ENCODE measurements at regions not wholly inside any gene's neighbourhood (a gene's known extent, or its start where the extent isn't known, plus 50 kb on each side); places are given as distances from the start of the nearest gene placed in this dataset.

GRCh38 chr5:74027732-74028338 lies 401.8 kb downstream of the ARHGEF28 start:
- TF ChIP-seq CTCF (IDR thresholded peaks at IDR 0.05; ENCODE audit: low read depth, low read length): no peak
- Histone ChIP-seq H3K36me3 (no peaks in the 10 kb centered on the region), H3K4me3 (no peak overlapping the region), H3K4me1 (ENCODE audit: low read depth) (no peaks in the 10 kb centered on the region), H3K9me3 (ENCODE audit: low read depth) (no peaks in the 10 kb centered on the region), H3K27me3 (no peaks in the 10 kb centered on the region), H3K27ac (no peak overlapping the region)
- no peak for DNase-seq (ENCODE audit: low read depth in 1 of 2, low spot score in 1 of 2)

GRCh38 chr5:74026310-74026709 lies 400.3 kb downstream of the ARHGEF28 start:
- Histone ChIP-seq H3K4me1 (ENCODE audit: low read depth) (no peaks in the 10 kb centered on the region), H3K36me3 (no peaks in the 10 kb centered on the region), H3K27me3 (no peaks in the 10 kb centered on the region), H3K27ac (no peak overlapping the region), H3K4me3 (no peak overlapping the region), H3K9me3 (ENCODE audit: low read depth) (no peaks in the 10 kb centered on the region)
- no peak for TF ChIP-seq CTCF (IDR thresholded peaks at IDR 0.05; ENCODE audit: low read depth, low read length)
- no peak for DNase-seq (ENCODE audit: low read depth in 1 of 2, low spot score in 1 of 2)

- H3K27me3 ChIP-seq: no peaks in the 10 kb centered on the region
- H3K9me3 ChIP-seq (ENCODE audit: low read depth): no peaks in the 10 kb centered on the region
- no peaks in the 10 kb centered on the region for H3K4me1 ChIP-seq (ENCODE audit: low read depth)
- no peak for TF ChIP-seq CTCF (IDR thresholded peaks at IDR 0.05; ENCODE audit: low read depth, low read length)
- no peak for DNase-seq (ENCODE audit: low read depth in 1 of 2, low spot score in 1 of 2)
- H3K4me3 ChIP-seq: no peak overlapping the region
- H3K27ac ChIP-seq: no peak overlapping the region
- no peaks in the 10 kb centered on the region for H3K36me3 ChIP-seq
Observed at GRCh38 chr5:74021126-74021525, 395.1 kb downstream of the ARHGEF28 start.

- Histone ChIP-seq H3K27me3 (no peaks in the 10 kb centered on the region), H3K27ac (no peak overlapping the region), H3K4me3 (no peak overlapping the region), H3K4me1 (ENCODE audit: low read depth) (no peaks in the 10 kb centered on the region), H3K9me3 (ENCODE audit: low read depth) (no peaks in the 10 kb centered on the region), H3K36me3 (no peaks in the 10 kb centered on the region)
- no peak for DNase-seq (ENCODE audit: low read depth in 1 of 2, low spot score in 1 of 2)
- TF ChIP-seq CTCF (IDR thresholded peaks at IDR 0.05; ENCODE audit: low read depth, low read length): no peak
Observed at GRCh38 chr5:74020503-74020902, 394.5 kb downstream of the ARHGEF28 start.

- H3K4me3 ChIP-seq: no peak overlapping the region
Observed at GRCh38 chr5:74019923-74020322, 393.9 kb downstream of the ARHGEF28 start.

More at GRCh38 chr5:74019923-74020322, 393.9 kb downstream of the ARHGEF28 start:
- Histone ChIP-seq H3K36me3 (no peaks in the 10 kb centered on the region), H3K9me3 (ENCODE audit: low read depth) (no peaks in the 10 kb centered on the region), H3K27ac (no peak overlapping the region), H3K27me3 (no peaks in the 10 kb centered on the region), H3K4me1 (ENCODE audit: low read depth) (no peaks in the 10 kb centered on the region)
- TF ChIP-seq CTCF (IDR thresholded peaks at IDR 0.05; ENCODE audit: low read depth, low read length): no peak
- peak in 1 of 2 donors; percentile 14 for DNase-seq (ENCODE audit: low read depth in 1 of 2, low spot score in 1 of 2)

Measured in cardiac muscle cell (in vitro differentiated cells and primary cell).